Natural killer cell treated with Interleukin-12 subunit alpha and Interleukin-12 subunit beta and Interleukin-15 and Interleukin-18, amount 100 ng/mL, for 72 hours (primary cell): ENCODE measurements at regions not wholly inside any gene's neighbourhood (a gene's known extent, or its start where the extent isn't known, plus 50 kb on each side); places are given as distances from the start of the nearest gene placed in this dataset.

Experiments
- ATAC-seq, 2 donors: fragments of 150-1000 bp; cut with Tn5 transposase in 1 of 2; sonication (Bioruptor Pico), chemical (Tn5 transposase) in 1 of 2; 2 replicates each; pipeline ENCODE4 v1.10.0; 2021
- DNase-seq: peaks from one replicate; pipeline ENCODE4 v3.0.0; 2022; ENCODE audit warnings: low spot score
- H3K27ac Mint-ChIP-seq, 2 donors: 1 replicate in 1 of 2; 2 replicates in 1 of 2; pipeline ENCODE4 v1.8.0; 2022; ENCODE audit warnings: mixed read lengths in 2 of 2, mild to moderate bottlenecking in 1 of 2, moderate library complexity in 1 of 2
- H3K27me3 Mint-ChIP-seq, 2 donors: 1 replicate in 1 of 2; 2 replicates in 1 of 2; pipeline ENCODE4 v1.8.0; 2022; ENCODE audit warnings: mixed read lengths in 2 of 2
- H3K36me3 Mint-ChIP-seq: one replicate; pipeline ENCODE4 v1.8.0; 2022; ENCODE audit warnings: mixed read lengths
- H3K4me1 Mint-ChIP-seq, 2 donors: 1 replicate in 1 of 2; 2 replicates in 1 of 2; pipeline ENCODE4 v1.8.0; 2022; ENCODE audit warnings: low read depth in 2 of 2, mixed read lengths in 2 of 2, mild to moderate bottlenecking in 1 of 2
- H3K4me3 Mint-ChIP-seq: one replicate; pipeline ENCODE4 v1.8.0; 2022; ENCODE audit warnings: mixed read lengths
- H3K9me3 Mint-ChIP-seq: 2 replicates; pipeline ENCODE4 v1.8.0; 2022; ENCODE audit warnings: mixed read lengths

GRCh38 chr16:9308850-9309249 is 217.4 kb downstream of the HAPSTR1 start:
- Mint-ChIP-seq H3K36me3 (no peaks in the 10 kb centered on the region), H3K9me3 (no peaks in the 10 kb centered on the region)

GRCh38 chr16:9309844-9310243 is 218.4 kb downstream of the HAPSTR1 start:
- H3K4me3 Mint-ChIP-seq = no peak overlapping the region
- H3K9me3 Mint-ChIP-seq = peaks cover 4% of the 10 kb centered on the region
- ATAC-seq (peak; percentile 22 to 36), DNase-seq (no peak)
- H3K4me1 Mint-ChIP-seq = no peaks in the 10 kb centered on the region
- no peak overlapping the region for H3K27ac Mint-ChIP-seq
- H3K27me3 Mint-ChIP-seq = peaks cover 0 to 2% of the 10 kb centered on the region in 2 donors
- H3K36me3 Mint-ChIP-seq = no peaks in the 10 kb centered on the region

More at GRCh38 chr16:9308850-9309249, 217.4 kb downstream of the HAPSTR1 start:
- DNase-seq = no peak
- Mint-ChIP-seq H3K27ac (no peak overlapping the region), H3K4me1 (no peaks in the 10 kb centered on the region), H3K4me3 (no peak overlapping the region), H3K27me3 (peaks cover 0 to 2% of the 10 kb centered on the region in 2 donors)
- ATAC-seq = no peak

GRCh38 chr16:9311303-9311954 is 220.0 kb downstream of the HAPSTR1 start:
- no peak overlapping the region for H3K27ac Mint-ChIP-seq
- H3K36me3 Mint-ChIP-seq = no peaks in the 10 kb centered on the region
- ATAC-seq = no peak
- peaks cover 0 to 2% of the 10 kb centered on the region in 2 donors for H3K27me3 Mint-ChIP-seq
- H3K9me3 Mint-ChIP-seq = peaks cover 8% of the 10 kb centered on the region
- H3K4me1 Mint-ChIP-seq = no peaks in the 10 kb centered on the region
- H3K4me3 Mint-ChIP-seq = no peak overlapping the region
- no peak for DNase-seq

GRCh38 chr16:9316008-9316407 is 224.6 kb downstream of the HAPSTR1 start:
- Mint-ChIP-seq H3K4me3 (no peak overlapping the region), H3K27me3 (no peaks in the 10 kb centered on the region), H3K36me3 (no peaks in the 10 kb centered on the region)

GRCh38 chr16:9316615-9317014 is 225.2 kb downstream of the HAPSTR1 start:
- H3K27me3 Mint-ChIP-seq = no peaks in the 10 kb centered on the region
- H3K27ac Mint-ChIP-seq = no peak overlapping the region
- H3K4me1 Mint-ChIP-seq = no peaks in the 10 kb centered on the region

More at GRCh38 chr16:9316008-9316407, 224.6 kb downstream of the HAPSTR1 start:
- ATAC-seq (no peak), DNase-seq (no peak)
- Mint-ChIP-seq H3K4me1 (no peaks in the 10 kb centered on the region), H3K9me3 (peaks cover 18% of the 10 kb centered on the region), H3K27ac (no peak overlapping the region)

GRCh38 chr16:9318764-9319163 is 227.3 kb downstream of the HAPSTR1 start:
- H3K27me3 Mint-ChIP-seq = no peaks in the 10 kb centered on the region
- peaks cover 18% of the 10 kb centered on the region for H3K9me3 Mint-ChIP-seq
- no peak for ATAC-seq
- no peak for DNase-seq
- no peak overlapping the region for H3K4me3 Mint-ChIP-seq
- no peaks in the 10 kb centered on the region for H3K4me1 Mint-ChIP-seq
- no peaks in the 10 kb centered on the region for H3K36me3 Mint-ChIP-seq
- no peak overlapping the region for H3K27ac Mint-ChIP-seq

More at GRCh38 chr16:9316615-9317014, 225.2 kb downstream of the HAPSTR1 start:
- DNase-seq (no peak), ATAC-seq (no peak)
- H3K4me3 Mint-ChIP-seq = no peak overlapping the region
- H3K36me3 Mint-ChIP-seq = no peaks in the 10 kb centered on the region
- peaks cover 18% of the 10 kb centered on the region for H3K9me3 Mint-ChIP-seq

GRCh38 chr16:9322769-9323168 is 231.3 kb downstream of the HAPSTR1 start:
- peaks cover 0 to 3% of the 10 kb centered on the region in 2 donors for H3K27me3 Mint-ChIP-seq
- no peaks in the 10 kb centered on the region for H3K4me1 Mint-ChIP-seq
- H3K4me3 Mint-ChIP-seq = no peak overlapping the region
- peaks cover 10% of the 10 kb centered on the region for H3K9me3 Mint-ChIP-seq
- H3K36me3 Mint-ChIP-seq = no peaks in the 10 kb centered on the region
- no peak for DNase-seq
- no peak for ATAC-seq
- H3K27ac Mint-ChIP-seq = no peak overlapping the region

- ATAC-seq (no peak), DNase-seq (no peak)
- no peaks in the 10 kb centered on the region for H3K36me3 Mint-ChIP-seq
- H3K27ac Mint-ChIP-seq = no peak overlapping the region
- peaks cover 10% of the 10 kb centered on the region for H3K9me3 Mint-ChIP-seq
- peaks cover 3 to 4% of the 10 kb centered on the region in 2 donors for H3K27me3 Mint-ChIP-seq
- H3K4me3 Mint-ChIP-seq = no peak overlapping the region
- no peaks in the 10 kb centered on the region for H3K4me1 Mint-ChIP-seq
Measured at GRCh38 chr16:9323170-9323569, 231.7 kb downstream of the HAPSTR1 start.

- Mint-ChIP-seq H3K4me1 (no peaks in the 10 kb centered on the region), H3K27me3 (peaks cover 3 to 7% of the 10 kb centered on the region in 2 donors), H3K27ac (no peak overlapping the region), H3K4me3 (no peak overlapping the region), H3K36me3 (no peaks in the 10 kb centered on the region), H3K9me3 (no peaks in the 10 kb centered on the region)
- ATAC-seq (no peak), DNase-seq (no peak)
Measured at GRCh38 chr16:9327253-9327652, 235.8 kb downstream of the HAPSTR1 start.

- Mint-ChIP-seq H3K4me3 (no peak overlapping the region), H3K27ac (no peak overlapping the region)
Measured at GRCh38 chr16:9328411-9328810, 237.0 kb downstream of the HAPSTR1 start.

GRCh38 chr16:9330095-9330494 is 238.7 kb downstream of the HAPSTR1 start:
- Mint-ChIP-seq H3K4me1 (no peaks in the 10 kb centered on the region), H3K27me3 (peaks cover 3 to 7% of the 10 kb centered on the region in 2 donors), H3K4me3 (no peak overlapping the region), H3K27ac (no peak overlapping the region), H3K36me3 (no peaks in the 10 kb centered on the region), H3K9me3 (no peaks in the 10 kb centered on the region)
- DNase-seq (no peak), ATAC-seq (no peak)

More at GRCh38 chr16:9328411-9328810, 237.0 kb downstream of the HAPSTR1 start:
- ATAC-seq = no peak
- Mint-ChIP-seq H3K36me3 (no peaks in the 10 kb centered on the region), H3K27me3 (peaks cover 3 to 7% of the 10 kb centered on the region in 2 donors), H3K4me1 (no peaks in the 10 kb centered on the region), H3K9me3 (no peaks in the 10 kb centered on the region)
- no peak for DNase-seq

- no peaks in the 10 kb centered on the region for H3K4me1 Mint-ChIP-seq
- no peak overlapping the region for H3K4me3 Mint-ChIP-seq
- H3K27me3 Mint-ChIP-seq = peaks cover 3 to 7% of the 10 kb centered on the region in 2 donors
- H3K27ac Mint-ChIP-seq = no peak overlapping the region
- no peaks in the 10 kb centered on the region for H3K36me3 Mint-ChIP-seq
- DNase-seq (no peak), ATAC-seq (no peak)
- no peaks in the 10 kb centered on the region for H3K9me3 Mint-ChIP-seq
Measured at GRCh38 chr16:9331503-9331902, 240.1 kb downstream of the HAPSTR1 start.

GRCh38 chr16:9332574-9333148 is 241.2 kb downstream of the HAPSTR1 start:
- Mint-ChIP-seq H3K9me3 (no peaks in the 10 kb centered on the region), H3K27ac (no peak overlapping the region), H3K27me3 (peaks cover 4 to 12% of the 10 kb centered on the region in 2 donors), H3K36me3 (no peaks in the 10 kb centered on the region), H3K4me3 (no peak overlapping the region), H3K4me1 (no peaks in the 10 kb centered on the region)
- DNase-seq (no peak), ATAC-seq (no peak)

- no peaks in the 10 kb centered on the region for H3K36me3 Mint-ChIP-seq
- no peaks in the 10 kb centered on the region for H3K4me1 Mint-ChIP-seq
- ATAC-seq (no peak), DNase-seq (no peak)
- H3K4me3 Mint-ChIP-seq = no peak overlapping the region
- no peak overlapping the region for H3K27ac Mint-ChIP-seq
- H3K9me3 Mint-ChIP-seq = no peaks in the 10 kb centered on the region
- H3K27me3 Mint-ChIP-seq = peaks cover 4 to 7% of the 10 kb centered on the region in 2 donors
Measured at GRCh38 chr16:9333469-9333868, 242.0 kb downstream of the HAPSTR1 start.
